Raji (cell line): ENCODE measurements at regions not wholly inside any gene's neighbourhood (a gene's known extent, or its start where the extent isn't known, plus 50 kb on each side); places are given as distances from the start of the nearest gene placed in this dataset.

Source experiments
- POLR2A ChIP-seq: IDR thresholded peaks from 2 replicates; pipeline ENCODE4 v1.6.1; 2011; ENCODE audit warnings: low read depth, low read length, control low read depth; ENCODE audit not compliant: insufficient read depth

GRCh38 chr18:60319129-60319528 lies 53.4 kb downstream of the MC4R start:
- no peak for TF ChIP-seq POLR2A

- TF ChIP-seq POLR2A = no peak
These were observed 60.8 kb downstream of the MC4R start for GRCh38 chr18:60311676-60312360.

GRCh38 chr18:60295674-60296073 lies 76.9 kb downstream of the MC4R start:
- TF ChIP-seq POLR2A = no peak

- no peak for TF ChIP-seq POLR2A
These were observed 80.4 kb downstream of the MC4R start for GRCh38 chr18:60292186-60292585.

GRCh38 chr18:60279391-60279790 lies 93.2 kb downstream of the MC4R start:
- TF ChIP-seq POLR2A = no peak

- TF ChIP-seq POLR2A = no peak
These were observed 94.6 kb downstream of the MC4R start for GRCh38 chr18:60277855-60278480.

- TF ChIP-seq POLR2A = no peak
These were observed 105.0 kb downstream of the MC4R start for GRCh38 chr18:60267391-60268058.

GRCh38 chr18:60266558-60266957 lies 106.0 kb downstream of the MC4R start:
- no peak for TF ChIP-seq POLR2A

GRCh38 chr18:60259052-60259681 lies 113.4 kb downstream of the MC4R start:
- no peak for TF ChIP-seq POLR2A

- TF ChIP-seq POLR2A = no peak
These were observed 123.2 kb downstream of the MC4R start for GRCh38 chr18:60249388-60249787.

GRCh38 chr18:60248336-60249330 lies 123.9 kb downstream of the MC4R start:
- no peak for TF ChIP-seq POLR2A

- TF ChIP-seq POLR2A = no peak
These were observed 125.5 kb downstream of the MC4R start for GRCh38 chr18:60247103-60247502.

- no peak for TF ChIP-seq POLR2A
These were observed 126.0 kb downstream of the MC4R start for GRCh38 chr18:60246606-60247005.

- no peak for TF ChIP-seq POLR2A
These were observed 127.5 kb downstream of the MC4R start for GRCh38 chr18:60245096-60245495.

GRCh38 chr18:60235164-60235563 lies 137.4 kb downstream of the MC4R start:
- no peak for TF ChIP-seq POLR2A
